ENCODE measurements at regions not wholly inside any gene's neighbourhood (a gene's known extent, or its start where the extent isn't known, plus 50 kb on each side); places are given as distances from the start of the nearest gene placed in this dataset.

DNA sequence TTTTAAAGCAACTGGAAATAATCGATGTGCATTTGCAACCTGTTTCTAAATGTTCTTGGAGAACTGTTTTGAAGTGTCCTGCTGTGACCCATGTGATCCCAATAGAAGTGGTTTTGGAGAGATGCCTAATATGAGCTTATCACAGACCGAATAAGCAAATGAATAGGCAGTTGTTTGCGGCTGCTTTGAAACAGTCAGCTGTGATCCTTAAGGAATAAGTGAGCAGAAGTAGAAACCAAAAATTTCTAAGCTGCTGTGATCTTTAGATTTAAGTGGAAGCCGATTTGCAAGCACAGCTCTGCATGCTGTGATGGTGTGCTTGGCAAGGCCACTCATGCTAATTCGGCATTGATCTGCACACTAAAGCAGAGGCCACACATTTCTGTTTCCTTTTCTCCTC lies 329.5 kb upstream of the DUSP10 start:
- TF ChIP-seq, protein P1, sequence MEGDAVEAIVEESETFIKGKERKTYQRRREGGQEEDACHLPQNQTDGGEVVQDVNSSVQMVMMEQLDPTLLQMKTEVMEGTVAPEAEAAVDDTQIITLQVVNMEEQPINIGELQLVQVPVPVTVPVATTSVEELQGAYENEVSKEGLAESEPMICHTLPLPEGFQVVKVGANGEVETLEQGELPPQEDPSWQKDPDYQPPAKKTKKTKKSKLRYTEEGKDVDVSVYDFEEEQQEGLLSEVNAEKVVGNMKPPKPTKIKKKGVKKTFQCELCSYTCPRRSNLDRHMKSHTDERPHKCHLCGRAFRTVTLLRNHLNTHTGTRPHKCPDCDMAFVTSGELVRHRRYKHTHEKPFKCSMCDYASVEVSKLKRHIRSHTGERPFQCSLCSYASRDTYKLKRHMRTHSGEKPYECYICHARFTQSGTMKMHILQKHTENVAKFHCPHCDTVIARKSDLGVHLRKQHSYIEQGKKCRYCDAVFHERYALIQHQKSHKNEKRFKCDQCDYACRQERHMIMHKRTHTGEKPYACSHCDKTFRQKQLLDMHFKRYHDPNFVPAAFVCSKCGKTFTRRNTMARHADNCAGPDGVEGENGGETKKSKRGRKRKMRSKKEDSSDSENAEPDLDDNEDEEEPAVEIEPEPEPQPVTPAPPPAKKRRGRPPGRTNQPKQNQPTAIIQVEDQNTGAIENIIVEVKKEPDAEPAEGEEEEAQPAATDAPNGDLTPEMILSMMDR (IDR thresholded peaks at IDR 0.05) = no peak
- no peak for TF ChIP-seq POLR2A (IDR thresholded peaks at IDR 0.05)
